ENCODE measurements at regions not wholly inside any gene's neighbourhood (a gene's known extent, or its start where the extent isn't known, plus 50 kb on each side); places are given as distances from the start of the nearest gene placed in this dataset.
A peak's percentile ranks its signal among the peaks of the same experiment; 100 is the strongest.

DNA sequence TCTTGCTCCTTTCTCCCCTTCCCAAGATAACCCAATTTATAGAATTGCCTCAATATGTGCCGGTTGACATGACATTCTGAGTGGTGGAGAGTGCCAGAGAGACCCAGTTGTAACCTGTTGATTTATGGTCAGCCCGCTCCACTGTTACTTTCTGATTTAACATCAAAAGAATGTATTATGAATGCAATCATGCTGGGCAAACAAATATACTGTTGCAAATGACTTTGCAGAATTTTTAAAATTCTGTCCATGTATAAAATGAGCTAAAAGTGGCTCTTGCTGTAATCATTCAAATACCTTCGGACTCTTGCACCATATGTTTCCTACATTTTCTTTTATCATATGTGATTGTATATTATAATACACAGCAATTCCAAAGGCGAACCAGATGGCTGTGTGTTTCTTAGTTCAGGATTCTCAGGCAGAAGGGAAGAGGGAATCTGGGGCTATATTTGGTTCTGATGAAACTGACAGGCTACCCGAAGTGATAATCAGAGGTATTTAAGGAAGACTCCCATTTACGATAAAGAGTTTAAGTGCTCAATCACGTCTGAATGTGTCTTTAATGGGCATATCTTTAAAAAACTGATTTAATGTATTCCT lies 131.7 kb downstream of the CLCN4 start:
- no peak for DNase-seq

DNA sequence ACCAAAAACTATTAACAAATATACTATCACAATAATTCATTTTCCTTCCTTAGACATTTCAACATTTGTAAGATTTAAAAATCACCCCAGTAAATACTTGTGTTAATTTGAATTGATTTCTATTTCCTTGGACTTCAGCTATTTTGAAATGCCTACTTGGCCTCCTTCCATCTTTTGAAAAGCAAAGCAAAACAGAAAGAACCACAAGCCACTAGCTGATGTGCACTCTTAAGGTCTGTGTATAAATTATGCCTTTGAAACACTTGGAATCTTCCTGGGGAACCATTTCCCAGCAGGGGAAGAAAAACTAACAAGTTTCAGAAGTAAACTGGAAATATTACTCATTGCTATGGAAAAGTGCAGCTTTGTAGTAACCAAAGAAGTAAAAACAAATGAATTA lies 139.8 kb downstream of the CLCN4 start:
- DNase-seq = no peak

DNA sequence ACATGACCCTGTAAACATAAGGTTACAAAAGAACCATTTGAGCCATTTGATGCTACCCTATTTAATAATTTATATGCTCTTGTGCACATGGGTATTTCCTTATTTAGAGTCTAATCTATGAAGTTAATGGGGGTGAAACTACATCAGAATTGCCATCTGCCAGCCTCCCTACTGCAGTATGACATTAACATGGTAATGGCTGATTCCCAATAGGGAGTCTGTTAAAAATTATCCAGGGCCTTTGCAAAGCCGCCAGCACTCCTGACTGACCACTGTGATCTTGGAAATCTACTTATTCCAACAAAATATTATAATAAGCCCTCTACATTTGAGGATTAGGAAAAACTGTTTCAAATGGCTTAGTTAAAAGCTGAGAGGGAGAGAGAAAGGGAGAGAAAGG lies 153.7 kb downstream of the CLCN4 start:
- DNase-seq = peak; percentile 49

DNA sequence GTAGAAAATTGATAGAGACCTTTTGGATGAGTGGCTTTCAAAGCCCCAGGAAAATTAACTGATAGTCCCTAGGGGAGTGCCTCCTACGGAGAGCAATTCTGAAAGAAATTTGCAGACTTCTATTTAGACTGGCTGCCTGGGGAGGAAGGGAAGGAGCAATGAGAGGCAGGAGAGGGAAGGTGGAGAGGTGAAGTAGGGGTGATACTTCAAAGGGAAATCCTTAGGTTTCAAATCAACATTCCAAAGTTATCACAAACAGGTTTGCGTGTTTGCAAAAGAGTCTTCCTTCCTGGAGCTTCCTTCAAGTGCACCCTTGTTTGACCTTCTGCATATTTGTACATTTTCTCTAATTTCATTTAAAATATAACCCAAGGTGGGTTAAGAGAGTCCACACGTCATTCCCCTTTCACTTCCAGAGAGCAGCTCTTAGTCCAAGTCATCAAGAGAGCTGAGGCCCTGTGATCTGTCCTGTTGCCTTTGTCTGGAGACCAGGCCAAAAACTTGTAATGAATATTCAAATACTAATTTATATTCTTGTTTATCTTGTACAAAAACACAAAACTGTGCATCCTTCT lies 157.8 kb downstream of the CLCN4 start:
- DNase-seq = no peak

DNA sequence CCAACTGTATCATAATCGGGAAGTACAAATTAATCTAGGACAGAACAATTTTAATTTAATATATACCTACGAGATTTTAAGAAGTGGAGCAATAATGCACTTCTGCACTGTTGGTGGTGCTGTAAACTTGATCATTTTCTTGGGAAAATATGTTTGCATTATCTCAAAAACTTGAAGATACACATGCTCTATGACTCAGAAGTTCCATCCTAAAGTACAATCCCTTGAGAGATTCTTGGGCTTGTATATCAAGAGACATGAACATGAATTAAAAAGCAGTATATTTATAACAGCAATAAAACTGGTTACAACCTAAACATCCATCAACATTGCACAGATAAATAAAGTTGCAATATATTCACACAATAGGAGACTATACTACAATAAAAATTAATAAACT lies 168.8 kb downstream of the CLCN4 start:
- no peak for DNase-seq

DNA sequence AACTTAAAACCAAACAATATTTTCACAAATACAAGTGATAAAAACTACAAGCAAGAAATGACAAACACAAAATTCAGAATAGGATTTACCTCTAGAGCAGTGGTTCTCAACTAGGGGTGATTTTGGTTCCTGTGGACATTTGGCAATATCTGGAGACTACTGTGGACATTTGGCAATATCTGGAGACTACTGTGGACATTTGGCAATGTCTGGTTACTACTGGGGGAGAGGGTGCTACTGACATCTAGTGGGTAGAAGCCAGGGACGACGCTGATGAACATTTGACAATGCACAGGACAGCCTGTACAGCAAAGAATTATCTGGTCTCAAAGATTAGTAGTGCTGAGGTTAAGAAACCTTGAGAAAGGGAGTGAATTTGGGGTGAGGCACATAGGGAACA lies 169.8 kb downstream of the CLCN4 start:
- peak; percentile 1 for DNase-seq

DNA sequence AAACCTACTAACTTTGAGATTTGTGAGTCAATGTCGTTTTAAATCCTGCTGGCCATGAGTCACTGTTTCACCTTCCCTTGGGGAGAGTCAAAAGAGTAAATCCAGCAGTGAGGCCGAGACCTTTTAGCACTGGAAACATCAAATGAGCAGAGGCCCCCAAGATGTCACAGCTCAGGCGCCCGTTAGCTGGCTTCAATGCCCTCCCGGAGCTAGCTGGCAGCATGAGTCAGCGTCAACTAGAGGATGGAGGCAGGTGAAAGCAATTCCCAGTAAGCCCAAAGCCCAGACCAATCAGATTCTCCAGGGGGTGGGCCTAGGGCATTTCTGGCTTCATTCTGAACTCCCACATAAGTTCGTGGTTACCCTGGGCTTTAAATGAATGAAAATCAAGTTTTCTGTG lies 170.9 kb downstream of the CLCN4 start:
- no peak for DNase-seq

DNA sequence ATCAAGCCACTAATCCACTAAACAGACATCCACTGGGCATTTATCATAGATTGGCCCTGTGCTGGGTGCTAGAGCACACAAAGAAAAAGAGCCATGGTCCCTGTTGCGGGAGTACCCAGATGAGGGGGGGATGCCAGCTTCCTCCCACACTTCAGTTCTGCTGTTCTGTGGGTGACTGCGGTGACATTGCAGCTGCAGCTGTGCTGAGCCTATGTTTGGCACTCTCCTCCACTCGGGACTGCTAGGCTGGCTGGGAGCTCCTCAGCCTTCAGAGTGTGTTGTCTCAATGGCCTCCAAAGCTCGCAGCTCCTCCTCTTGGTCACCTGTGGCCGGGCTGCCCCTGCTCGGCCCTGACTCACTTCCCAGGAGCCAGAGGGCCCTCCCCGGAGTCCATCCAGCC lies 173.2 kb downstream of the CLCN4 start:
- no peak for DNase-seq

DNA sequence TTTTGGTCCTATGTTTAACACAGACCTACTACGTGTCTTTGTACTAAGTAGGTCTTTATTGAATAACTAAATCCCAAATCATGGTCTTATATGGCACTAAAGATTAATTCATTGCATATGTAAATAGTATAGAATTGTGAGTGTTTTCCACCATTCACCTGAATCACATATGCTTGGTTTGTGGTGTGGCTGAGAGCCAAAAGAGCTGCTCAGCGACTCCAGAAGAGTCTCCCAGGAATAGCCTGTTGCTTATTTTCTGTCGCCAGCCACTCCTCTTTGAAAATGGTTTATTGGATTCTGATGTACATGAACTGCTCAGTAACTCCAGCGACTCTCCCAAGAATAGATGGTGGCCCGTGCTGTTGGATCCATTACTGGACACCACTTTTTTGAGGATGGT lies 184.5 kb downstream of the CLCN4 start:
- DNase-seq = peak; percentile 53

DNA sequence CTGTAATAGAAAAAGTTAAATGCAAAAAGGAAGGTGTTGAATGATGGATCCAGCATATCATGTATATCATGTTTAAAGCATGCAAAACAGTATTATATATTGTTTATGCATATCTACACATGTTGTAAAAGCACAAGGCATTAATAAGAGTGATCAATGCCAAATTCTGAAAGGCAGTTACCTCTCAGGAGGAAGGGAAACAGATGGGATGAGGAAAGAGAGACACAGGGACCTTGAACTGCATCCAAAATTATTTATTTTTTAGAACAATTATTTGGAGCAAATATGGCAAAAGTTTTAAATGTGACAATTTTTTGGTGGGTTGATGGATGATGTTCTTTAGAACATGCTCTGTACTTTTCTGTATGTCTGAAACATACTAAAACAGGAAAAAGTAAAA lies 193.4 kb downstream of the CLCN4 start:
- peak; percentile 12 for DNase-seq

DNA sequence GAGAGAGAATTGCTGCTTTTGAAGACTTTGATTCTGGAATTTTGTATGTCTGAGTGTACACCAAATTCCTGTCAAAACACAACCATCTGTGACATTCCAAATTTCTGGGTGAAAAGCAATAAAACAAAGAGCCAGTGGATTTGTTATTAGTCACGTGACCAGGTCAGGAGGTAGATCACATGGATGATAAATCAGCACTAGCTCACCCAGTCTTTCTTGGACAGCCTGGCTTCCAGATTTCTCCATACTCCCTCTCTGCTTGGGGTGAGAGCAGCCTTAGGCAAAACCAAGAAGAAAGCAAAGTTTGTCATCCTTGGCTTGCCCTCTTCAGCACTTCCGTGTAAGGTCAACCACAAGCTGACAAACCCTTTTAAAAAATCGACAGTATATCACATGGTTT lies 194.2 kb downstream of the CLCN4 start:
- no peak for DNase-seq

DNA sequence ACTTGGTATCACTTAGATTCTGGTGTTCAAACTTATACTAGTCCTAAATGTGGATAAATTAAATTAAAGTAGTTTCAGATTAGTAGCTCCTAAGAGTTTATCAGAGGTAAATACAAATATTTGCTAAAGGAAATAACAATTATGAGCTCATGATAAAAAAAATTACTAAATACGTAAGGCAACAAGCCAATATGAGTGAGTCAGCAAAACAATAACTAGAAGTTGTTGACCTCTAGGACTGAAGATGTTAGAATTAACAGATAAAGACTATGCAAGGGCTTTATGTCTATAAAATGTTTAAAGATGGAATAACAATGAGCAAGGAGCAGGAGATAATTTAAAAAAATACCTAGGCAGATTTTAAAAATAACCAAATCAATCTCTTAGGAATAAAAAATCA lies 195.8 kb downstream of the CLCN4 start:
- no peak for DNase-seq

DNA sequence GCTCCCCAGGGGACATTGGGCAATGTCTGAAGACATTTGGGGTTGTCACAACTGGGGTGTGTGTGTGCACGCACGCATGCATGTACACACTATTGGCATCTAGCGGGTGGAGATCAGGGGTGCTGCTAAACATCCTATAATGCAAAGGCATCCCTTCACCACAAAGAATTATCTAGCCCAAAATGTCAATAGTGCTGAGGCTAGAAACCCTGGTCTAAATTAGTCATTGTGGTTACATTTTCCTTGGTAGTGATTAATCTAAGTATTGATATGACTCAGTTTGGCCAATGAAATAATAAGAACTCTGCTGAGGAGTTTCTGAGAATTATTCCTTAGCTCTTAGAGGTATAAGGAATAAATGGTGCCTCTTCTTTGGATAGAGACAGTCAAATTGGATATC lies 200.2 kb downstream of the CLCN4 start:
- DNase-seq = no peak

DNA sequence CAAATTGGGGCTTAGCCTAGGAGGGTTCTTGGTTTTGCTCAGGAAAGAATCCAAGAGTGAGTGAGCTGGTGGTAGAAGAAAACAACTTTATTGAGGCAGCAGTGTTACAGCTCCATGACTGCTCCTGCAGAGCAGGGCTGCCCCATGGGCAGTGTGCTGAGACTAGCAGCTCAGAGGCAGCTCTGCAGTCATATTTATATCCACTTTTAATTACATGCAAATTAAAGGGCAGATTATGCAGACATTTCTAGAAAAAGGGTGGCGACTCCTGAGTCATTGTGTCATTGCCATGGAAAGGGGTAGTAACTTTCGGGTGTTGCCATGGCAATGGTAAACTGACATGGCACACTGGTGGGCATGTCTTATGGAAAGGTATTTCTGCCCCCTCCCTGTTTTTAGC lies 202.2 kb downstream of the CLCN4 start:
- DNase-seq = no peak

DNA sequence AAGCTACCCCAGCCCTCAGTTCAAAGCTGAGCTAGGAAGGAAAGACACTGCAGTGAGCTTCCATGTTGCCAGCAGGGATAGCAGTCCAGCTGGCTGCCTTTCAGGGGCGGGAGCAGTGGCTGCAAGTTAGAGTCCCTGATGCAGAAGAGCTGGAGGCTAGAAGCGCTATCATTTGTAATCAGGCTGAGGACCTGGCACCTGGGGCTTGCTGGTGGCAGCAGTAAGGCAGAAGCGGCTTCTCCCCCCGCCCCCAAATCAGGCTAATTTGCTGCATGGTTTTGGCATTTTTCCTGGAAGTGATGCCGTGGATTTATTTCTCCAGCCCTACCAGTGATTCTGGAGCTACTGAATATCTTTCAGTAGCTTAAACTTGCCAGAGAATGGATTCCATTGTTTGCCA lies 203.3 kb downstream of the CLCN4 start:
- peak; percentile 55 for DNase-seq

DNA sequence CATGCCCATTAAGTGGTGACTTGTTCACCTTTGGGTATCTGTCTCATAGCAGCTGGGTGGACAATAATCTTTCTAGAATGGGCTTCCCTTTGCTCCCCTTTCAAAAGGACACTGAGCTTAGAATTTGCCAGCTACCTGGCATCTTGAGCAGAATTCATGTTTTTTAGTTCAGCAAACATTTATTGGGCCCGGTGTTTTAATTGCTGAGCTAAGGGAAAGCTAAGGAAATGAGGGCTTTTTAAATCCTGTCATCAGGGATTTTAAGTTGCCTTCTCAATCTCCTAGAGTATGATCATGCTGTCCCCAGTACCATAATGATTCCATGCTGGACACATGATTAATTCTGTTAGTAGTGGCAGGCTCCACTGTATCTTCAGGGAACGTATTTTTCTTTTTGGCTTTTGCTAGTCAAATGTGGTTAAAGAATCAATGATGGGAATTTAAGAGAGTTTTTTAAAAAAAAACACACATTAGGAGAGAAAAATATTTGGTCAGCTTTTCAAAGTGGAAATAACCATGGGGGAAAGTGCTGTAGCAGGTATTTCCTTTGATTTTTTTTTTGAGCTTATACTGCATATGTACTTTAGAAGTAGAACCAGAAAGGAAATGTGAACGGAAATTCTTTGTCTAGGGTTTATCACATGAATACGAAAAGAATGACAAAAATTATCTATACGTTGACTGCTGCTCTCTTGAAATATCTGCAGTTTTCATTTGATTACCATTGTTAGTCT lies 208.9 kb downstream of the CLCN4 start:
- DNase-seq = no peak

DNA sequence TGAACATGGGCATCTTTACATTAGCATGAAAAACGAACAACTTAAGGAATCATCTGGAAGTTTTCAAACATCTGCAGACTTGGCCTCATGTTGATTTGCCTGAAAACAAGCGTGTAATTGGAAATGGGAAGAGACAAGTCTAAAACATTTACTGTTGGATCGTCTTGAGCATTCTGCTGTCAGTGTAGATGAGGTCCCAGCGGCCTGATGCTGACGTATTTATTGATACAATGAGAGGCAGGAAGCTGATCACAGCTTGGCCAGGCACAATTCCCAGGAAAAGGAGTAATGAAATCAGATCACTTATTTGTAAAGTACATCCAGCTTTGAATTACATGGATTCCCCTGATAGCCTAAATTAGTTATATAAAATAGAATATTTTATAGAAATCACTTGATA lies 210.6 kb downstream of the CLCN4 start:
- no peak for DNase-seq

DNA sequence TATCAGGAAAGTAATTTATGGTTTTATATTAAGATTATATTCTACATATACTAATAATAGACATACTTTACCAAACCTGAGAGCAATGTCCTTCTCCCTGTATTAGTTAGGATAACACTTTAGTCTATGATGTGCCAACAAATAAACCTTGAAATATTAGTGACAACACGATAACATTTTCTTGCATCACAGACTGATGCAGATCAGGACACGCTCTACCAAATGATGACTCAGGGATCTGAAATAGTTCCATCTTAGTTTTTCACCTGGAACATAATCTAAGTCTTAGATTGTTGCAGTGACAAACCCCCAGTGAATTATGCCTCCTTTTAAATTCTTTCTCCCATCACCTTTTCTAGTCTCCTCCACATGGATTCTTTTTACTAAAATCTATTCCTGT lies 214.2 kb downstream of the CLCN4 start:
- no peak for DNase-seq

DNA sequence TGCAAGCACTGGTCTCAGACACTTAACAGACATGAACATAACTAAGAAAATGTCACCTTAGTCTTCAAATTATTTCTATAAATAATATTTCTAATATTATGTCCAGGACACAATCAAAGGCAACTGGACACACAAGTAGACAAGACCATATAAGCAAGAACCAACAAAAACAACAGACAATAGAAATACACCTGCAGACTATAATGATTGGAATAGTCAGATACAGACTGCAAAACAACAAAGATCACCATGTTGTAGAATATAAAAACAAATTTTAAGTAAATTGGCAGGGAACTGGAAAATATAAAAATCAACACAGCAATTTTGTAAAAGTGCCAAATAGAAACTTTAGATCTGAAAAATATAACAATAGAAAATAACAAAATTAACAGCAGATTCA lies 220.7 kb downstream of the CLCN4 start:
- no peak for DNase-seq

DNA sequence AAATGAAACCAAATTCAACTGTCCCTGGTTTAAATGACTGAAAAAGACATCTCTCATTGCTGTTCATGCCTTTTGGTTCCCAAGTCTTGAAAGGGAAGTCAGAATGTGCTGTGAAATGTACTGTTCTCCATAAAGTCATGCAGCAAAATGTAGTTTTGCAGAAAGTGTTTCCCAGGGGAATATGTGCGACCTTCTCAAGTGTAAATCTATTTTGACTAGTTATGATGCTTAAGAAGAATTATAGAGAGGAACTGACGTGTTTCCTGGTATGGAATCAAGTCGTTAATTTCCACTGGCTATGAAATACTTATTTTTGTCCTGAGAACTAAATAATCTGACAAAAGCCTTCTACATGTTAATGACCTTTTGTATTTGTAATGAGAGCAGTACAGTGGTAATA lies 223.1 kb downstream of the CLCN4 start:
- no peak for DNase-seq

DNA sequence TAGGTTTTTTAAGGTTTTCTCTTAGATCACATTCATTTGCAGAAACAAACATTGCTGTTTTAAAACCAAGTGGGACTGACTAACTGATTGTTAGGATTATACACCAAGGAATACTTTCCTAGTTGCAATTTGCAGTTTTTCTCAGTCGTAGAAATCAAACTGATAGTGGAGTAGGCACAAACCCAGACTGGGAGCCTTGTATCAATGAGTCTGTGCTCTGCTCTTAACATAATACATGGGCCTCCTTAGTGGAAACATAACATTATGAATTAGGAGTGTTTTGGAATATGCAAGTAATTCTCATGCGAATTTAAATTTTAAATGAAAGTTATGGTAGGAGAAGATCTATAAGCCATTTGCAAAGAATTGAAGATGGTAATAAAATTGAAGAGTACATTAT lies 223.5 kb downstream of the CLCN4 start:
- DNase-seq = no peak

DNA sequence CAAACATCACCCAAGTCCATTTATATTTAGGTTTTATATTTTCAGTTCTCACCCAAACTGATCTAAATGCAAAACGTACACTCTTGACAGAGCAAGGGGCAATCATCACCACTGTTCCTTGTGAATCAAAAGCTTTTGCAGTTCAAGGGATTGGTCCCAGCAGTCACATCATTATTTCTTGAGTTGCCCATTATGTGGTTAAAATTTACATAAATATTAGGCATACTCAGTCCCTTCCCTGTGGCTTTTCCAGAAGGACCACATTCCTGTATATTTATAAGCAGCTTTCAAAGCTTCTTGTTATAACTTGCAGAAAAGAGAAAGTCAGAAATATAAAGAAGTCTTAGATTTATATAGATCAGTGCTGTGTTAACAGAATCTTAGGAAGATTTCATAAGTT lies 224.4 kb downstream of the CLCN4 start:
- DNase-seq = no peak

DNA sequence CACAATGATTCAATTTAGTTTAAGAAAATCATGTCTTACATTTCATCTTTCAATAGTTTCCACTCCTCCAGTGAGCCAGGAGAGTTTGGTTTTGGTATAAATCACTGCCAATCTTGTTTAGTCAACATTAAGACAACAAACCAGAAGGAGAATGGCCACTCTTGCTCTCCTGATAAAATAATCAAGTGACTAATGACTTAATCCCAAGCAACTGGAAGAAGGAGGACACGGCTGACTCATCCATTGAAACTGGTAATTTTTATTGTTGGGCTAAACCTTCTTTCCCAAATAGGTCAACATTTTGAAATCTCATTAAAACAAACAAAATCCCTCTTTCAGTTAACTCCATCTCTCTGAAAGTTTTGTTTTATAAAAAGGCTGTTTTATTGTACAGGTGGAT lies 230.2 kb downstream of the CLCN4 start:
- no peak for DNase-seq

DNA sequence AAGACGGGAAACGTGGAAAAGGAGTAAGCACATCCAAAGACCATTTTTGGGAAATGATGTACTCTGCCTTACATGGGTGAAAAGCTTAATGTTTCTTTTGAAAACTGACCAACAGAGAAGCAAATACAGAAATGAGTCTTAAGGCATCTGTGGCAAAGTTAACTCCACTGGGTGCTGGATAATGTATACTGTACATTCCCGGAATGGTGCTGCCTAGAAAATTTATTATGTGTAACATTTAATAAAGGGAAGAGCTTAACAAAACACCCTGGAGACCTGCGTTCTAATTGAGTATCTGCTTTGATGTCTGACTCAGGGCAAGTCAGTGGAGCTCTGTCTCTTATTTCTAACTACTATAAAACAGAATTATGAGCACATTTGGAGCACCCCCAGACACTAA lies 230.2 kb downstream of the MID1 start:
- DNase-seq = no peak

DNA sequence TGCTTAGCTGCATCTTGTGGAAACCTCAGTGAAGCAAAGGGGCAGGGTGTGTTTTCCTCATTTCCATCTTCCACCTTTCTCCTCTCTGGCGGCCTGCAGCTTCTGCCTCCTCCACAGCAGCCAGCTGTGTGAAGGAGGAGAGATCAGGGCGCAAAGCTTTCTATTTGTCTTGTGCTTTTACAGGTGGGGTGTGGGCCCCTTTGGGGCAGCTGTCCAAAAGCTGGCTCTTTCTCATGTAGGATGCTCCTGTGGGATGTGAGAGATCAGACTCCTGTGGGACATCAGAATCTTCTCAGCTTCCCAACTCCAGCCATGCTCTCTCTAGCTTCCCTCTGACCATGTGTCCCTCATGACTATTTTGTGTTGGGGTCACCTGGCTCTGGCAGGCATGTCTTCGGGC lies 227.1 kb downstream of the MID1 start:
- no peak for DNase-seq

All from NCI-H2171 treated with DMSO at 0.1 percent for 48 hours (cell line).